Stimulated activated CD8-positive, alpha-beta memory T cell treated with anti-CD3 and anti-CD28 coated beads, Interleukin-2, amount 100 ng/mL, for 48 hours (primary cell): ENCODE measurements at regions not wholly inside any gene's neighbourhood (a gene's known extent, or its start where the extent isn't known, plus 50 kb on each side); places are given as distances from the start of the nearest gene placed in this dataset.
"Not testable (repeated sequence)": the region's sequence is repeated elsewhere in the genome, so short reads cannot be mapped to it uniquely, and the experiment has no call there.

ENCODE experiments used
- DNase-seq, 2 donors: peaks; one replicate each; pipeline ENCODE4 v3.0.0-alpha.2; 2020; ENCODE audit warnings: low read depth in 2 of 2

- DNase-seq: no peak
Measured at GRCh38 chr10:62498271-62498670, 124.1 kb downstream of the ZNF365 start.

GRCh38 chr10:62500116-62500515 lies 125.9 kb downstream of the ZNF365 start:
- DNase-seq: not testable (repeated sequence)

GRCh38 chr10:62501547-62501946 lies 127.4 kb downstream of the ZNF365 start:
- no peak for DNase-seq

DNA sequence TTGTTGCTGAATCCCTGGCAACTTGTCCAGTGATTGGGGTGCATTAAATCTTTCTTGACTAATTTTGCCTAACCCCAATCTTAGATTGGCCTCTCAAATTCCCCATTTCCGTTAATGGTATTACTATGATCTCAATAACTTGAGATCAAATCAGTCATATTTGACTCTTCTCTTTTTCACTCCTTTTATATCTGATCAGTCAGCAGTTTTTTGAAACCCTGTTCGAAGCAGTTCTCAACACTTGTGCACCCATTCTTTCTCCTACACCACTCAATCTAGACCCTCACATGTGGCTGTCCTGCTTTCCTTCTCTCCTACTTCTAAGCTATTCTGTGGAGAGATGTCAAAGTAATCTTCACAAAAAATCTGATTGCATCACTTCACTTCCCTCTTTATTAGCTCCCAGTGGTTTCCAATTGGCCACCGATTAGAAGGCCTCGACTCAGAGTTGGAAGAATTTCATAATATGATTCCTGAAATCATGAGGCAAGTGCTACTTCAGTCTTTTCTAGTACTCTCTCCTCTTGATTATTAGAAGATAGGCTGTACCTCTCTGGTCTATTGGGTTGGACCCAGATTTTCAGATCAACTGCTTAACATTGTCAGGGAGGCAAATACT lies 128.9 kb downstream of the ZNF365 start:
- no peak for DNase-seq

DNA sequence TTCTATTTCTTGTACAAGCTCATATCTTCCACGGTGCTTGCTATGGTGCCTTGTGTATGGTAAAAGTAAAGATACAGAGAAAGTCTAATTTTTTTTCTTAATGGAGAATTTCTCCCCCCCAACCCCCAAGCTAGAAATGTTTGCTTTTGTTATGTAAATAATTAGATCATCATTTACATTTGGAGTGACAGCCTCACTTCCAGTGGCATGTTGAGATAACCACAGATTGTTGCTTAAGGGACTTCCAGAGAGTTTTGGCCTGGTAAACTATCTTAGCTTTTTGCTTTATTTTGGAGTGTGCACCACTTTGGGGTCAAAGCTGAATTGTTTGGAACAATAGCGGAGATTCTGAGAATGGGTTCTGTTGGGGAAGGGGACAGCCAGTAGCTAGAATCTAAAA lies 129.7 kb downstream of the ZNF365 start:
- DNase-seq: no peak

- DNase-seq: no peak
Measured at GRCh38 chr10:62506371-62506770, 132.2 kb downstream of the ZNF365 start.

GRCh38 chr10:62511238-62511637 lies 137.1 kb downstream of the ZNF365 start:
- DNase-seq: no peak

DNA sequence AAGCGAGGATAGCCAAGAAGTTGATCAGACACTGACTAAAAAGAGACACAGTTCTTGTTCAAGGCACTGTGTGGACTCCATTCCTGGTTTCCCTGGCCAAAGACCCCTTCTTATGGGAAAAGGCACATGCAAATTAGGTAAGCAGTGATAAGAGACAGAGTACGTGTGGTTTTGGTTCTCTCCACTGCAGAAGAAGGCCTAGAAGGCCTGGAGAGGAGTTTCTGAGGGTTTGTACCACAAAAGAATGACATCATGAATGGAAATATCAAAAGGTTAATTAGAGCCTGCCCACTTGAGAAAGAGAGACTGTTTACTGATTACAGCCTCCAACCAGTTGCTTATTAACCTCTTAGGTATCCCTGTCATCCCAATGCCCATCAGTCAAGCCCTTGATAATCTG lies 137.5 kb downstream of the ZNF365 start:
- no peak for DNase-seq

DNA sequence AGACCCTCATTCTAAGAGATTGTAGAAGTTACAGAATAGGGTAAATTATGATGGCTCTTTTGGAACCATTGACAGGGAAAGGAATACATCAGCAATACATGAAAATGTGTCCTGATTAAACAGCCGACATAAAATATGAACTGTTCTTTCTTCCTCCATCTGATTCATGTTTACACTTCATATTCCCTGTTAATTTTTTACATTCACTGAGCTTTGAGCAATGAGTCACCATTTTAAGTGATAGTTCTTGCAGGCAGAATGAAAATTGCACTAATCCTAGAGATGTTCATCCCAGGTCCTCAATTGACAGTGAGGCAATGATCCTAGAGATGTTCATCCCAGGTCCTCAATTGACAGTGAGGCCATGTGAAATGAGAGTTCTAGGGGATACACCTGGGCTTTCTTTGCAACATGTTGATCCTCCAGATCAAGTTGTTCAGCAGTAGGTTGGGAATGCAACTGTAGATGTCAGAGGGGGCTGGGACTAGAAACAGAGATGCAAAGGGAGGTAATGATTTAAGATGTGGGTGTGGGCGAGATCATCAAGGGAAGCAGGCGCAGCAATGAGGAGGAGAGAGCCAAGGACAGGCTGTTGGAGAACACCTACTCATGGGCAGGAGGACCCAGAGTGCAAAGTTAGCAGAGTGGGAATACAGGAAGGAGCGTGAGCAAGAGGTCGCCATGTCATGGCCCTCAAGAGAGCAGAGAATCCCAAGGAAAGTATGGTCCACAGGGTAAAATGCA lies 138.7 kb downstream of the ZNF365 start:
- DNase-seq: no peak

DNA sequence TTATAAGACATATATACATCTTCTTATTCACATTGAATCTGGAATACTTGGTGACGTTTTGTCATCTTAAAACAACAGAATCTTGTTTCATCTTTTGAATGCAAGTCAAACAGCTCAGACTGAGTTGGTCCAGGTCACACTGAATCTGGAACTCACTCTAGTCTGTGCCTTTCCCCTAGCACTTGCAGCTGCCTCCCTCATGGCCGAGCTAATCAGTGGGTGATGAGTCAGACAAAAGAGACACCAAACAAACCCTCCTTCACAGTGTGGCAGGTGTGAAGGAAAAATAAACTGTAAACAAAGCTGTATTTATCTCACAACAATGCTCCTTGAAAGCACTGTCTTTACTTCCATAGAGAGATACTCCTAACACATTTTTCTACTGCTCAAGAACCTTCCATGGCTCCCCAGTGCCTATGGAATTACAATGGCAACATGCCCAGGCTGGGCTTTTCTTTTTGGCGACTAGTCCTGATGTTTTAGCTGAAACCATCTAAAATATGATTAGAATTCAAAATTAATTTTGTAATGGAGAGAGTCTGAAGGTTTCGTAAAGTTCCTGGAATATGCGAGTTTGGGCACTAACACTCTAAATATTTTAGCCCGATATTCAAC lies 140.0 kb downstream of the ZNF365 start:
- no peak for DNase-seq

GRCh38 chr10:62517252-62517651 lies 143.1 kb downstream of the ZNF365 start:
- no peak for DNase-seq

GRCh38 chr10:62527019-62527827 lies 153.1 kb downstream of the ZNF365 start:
- DNase-seq: no peak

- DNase-seq: no peak
Measured at GRCh38 chr10:62528441-62528840, 154.3 kb downstream of the ZNF365 start.

DNA sequence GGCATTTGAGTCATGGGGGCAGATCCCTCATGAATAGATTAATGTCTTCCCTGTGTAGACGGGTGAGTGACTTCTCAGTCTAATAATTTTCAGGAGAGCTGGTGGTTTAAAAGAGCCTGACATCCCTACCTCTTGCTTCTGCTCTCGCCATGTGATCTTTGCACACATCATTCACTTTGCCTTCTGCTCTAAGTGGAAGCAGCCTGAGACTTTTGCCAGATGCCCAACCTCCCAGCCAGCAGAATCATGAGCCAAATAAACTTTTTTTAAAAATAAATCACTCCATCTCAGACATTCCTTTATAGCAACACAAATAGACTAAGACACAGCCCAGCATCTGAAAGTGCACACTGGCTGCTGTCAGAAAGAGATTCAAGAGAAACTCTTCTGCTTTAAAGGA lies 155.2 kb downstream of the ZNF365 start:
- no peak for DNase-seq

DNA sequence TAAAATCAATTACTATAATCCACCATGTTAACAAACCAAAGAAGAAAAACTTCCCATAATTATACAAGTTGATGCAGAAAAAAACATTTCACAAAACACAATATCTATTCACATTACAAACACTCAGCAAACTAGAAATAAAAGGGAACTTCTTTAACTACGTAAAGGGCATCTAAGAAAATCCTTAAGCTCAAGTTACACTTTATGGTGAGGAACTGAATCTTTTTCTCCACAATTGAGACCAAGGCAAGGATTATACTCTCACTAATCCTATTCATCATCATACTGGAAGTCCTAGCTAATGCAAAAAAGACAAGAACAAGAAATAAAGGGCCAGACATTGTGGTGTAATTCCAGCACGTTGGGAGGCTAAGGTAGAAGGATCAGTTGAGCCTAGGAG lies 159.9 kb downstream of the ZNF365 start:
- DNase-seq: no peak

DNA sequence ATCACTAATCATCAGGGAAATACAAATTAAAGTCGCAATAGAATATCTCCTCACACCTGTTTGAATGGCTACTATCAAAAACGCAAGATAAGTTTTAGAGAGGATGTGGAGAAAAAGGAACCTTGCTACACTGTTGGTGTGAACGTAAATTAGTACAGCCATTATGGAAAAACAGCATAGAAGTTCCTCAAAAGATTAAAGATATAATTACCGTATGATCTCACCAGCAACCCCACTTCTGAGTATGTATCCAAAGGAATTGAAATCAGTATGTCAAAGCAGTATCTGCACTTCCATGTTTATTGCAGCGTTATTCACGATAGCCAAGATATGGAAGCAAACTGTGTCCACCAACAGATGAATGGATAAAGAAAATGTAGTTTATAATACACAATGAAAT lies 164.4 kb downstream of the ZNF365 start:
- no peak for DNase-seq

DNA sequence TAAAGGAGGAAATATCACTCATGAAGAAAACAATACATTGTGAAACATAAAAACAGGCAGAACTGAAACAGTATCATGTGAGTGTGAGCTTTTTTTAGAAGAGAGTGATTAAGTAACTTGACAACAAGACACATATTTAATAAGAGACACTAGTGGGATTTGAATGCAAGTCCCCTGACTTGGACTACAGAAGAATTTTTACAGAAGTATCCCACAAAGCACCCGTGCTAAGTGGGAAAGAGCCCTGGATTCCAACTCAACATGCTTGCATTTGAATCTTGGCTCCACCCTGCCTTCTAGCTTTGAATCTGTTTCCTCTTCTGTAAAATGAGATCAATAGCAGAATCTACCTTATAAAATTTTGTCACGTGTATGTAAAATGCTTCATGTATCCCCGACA lies 166.2 kb downstream of the ZNF365 start:
- DNase-seq: no peak

GRCh38 chr10:62541811-62542210 lies 167.6 kb downstream of the ZNF365 start:
- DNase-seq: no peak

GRCh38 chr10:62543571-62544355 lies 169.6 kb downstream of the ZNF365 start:
- DNase-seq: no peak

DNA sequence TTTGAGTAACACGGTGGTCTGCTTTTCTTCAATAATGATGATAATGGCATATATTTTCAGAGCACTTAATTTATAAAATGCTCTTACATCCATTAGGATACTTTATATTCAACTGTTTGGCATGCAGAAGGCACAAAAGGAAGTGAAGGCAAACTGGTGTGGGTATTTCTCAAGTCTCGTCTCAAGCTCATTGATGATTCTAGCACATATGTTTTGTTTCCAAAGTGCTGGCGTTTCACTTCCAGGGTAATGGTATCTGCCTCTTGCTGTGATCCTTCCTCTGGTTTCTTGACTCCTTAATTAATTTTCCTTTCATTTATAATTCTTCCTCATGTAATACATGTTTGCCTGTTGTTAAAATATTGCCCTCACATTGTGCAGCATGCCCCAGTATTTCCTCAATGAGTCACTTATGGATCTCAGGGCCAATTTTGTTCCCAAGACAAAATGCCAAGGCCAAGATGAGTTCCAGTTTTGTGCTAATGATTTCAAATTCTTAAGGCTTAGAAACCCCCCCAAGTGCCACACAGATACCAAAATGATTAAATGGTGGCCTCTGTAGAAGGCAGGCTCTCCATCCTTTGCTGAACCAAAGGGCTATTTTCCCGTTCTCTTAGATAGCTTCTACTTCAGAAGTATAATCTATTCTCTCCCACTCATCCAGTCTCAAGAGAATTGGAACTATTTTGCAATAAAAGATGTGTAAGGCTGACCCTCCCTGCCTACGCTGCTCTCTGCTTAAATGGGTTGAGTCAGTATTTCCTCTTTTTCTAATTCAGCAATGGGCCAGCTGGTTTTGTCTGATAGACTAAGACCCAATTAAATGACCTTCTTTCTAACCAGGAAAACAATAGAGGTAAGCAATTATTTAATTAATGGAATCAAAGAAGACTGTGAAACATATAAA lies 171.2 kb downstream of the ZNF365 start:
- no peak for DNase-seq

DNA sequence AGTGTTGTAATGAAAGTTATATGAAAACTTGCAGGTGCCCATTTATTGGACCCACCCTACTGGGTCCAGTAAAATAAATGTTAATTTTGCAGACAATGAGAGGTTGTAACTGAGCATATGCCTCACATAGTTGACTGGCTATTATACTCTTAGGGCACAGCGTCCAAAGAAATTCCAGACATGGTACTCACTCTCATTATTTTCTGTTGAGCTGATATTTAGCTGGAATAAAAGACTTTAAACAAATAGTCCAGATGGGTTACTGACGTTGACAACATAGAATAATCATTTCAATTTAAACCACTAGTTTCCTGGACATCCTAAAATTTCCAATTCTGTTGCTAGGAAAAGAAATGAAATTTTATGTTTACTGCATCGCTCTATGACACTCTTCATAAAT lies 174.5 kb downstream of the ZNF365 start:
- no peak for DNase-seq
